ENCODE measurements at regions not wholly inside any gene's neighbourhood (a gene's known extent, or its start where the extent isn't known, plus 50 kb on each side); places are given as distances from the start of the nearest gene placed in this dataset.

- no peak for TF ChIP-seq POLR2A (IDR thresholded peaks at IDR 0.05; ENCODE audit: low read depth, low read length)
- no peak for TF ChIP-seq POLR2AphosphoS5 (IDR thresholded peaks at IDR 0.05; ENCODE audit: low read depth, low read length)
- no peak for TF ChIP-seq TAF1 (IDR thresholded peaks at IDR 0.05; ENCODE audit: borderline replicate concordance, low read depth, low read length)
Observed at GRCh38 chr12:118773956-118774723, 207.2 kb upstream of the SRRM4 start.

Measured in GM12892 (cell line).